Loucy (cell line): ENCODE measurements at regions not wholly inside any gene's neighbourhood (a gene's known extent, or its start where the extent isn't known, plus 50 kb on each side); places are given as distances from the start of the nearest gene placed in this dataset.

Experiments
- CTCF ChIP-seq: fragments of 200-600 bp; sonication (generic); conservative IDR thresholded peaks from 2 replicates; pipeline ENCODE4 v1.5.1; 2014; ENCODE audit warnings: mild to moderate bottlenecking, antibody characterized with exemption, low read length
- EZH2phosphoT487 ChIP-seq: fragments of 200-600 bp; IDR thresholded peaks from 2 replicates; pipeline ENCODE4 v1.6.1; 2018; ENCODE audit warnings: antibody characterized with exemption, mild to moderate bottlenecking, moderate library complexity, borderline replicate concordance

- TF ChIP-seq CTCF (no peak), EZH2phosphoT487 (no peak)
These were observed 924.3 kb upstream of the CDH10 start for GRCh38 chr5:25568989-25569625.
